ENCODE measurements at regions not wholly inside any gene's neighbourhood (a gene's known extent, or its start where the extent isn't known, plus 50 kb on each side); places are given as distances from the start of the nearest gene placed in this dataset.

DNA sequence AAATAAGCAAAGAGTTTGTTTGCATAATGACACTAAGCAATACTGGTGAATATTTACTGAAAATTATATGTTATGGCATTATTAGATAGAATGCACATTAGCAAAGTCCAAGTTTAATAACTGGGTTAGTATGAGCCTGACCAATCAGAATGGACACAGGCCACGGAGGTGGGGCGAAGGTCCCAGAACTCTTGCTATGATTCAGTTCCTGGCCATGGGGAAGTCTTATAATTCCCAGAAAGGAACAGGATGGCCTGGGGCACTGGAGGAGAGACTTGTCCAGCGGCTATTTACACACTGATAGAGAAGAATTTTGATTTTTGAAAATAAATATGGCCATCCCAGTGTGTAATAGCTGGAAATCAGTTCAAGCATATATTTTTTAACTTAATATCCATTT lies 372.0 kb downstream of the EFNB2 start:
- WGBS = 97% methylated on average over 3 of the region's 3 CpGs
- no peak overlapping the region for H3K27ac ChIP-seq (replicated peaks in 1 of 4)
- intact Hi-C loops (cut with DNase I) = no loop called here
- no peak overlapping the region for H3K4me3 ChIP-seq
- no peaks in the 10 kb centered on the region for H3K36me3 ChIP-seq
- DNase-seq (ENCODE audit: extremely low spot score) = no peak
- no peaks in the 10 kb centered on the region for H3K27me3 ChIP-seq
- H3K9me3 ChIP-seq = no peaks in the 10 kb centered on the region
- peaks cover 0 to 9% (median 4%) of the 10 kb centered on the region in 4 donors for H3K4me1 ChIP-seq
- TF ChIP-seq EP300 (IDR thresholded peaks at IDR 0.05) (no peak), POLR2AphosphoS5 (IDR thresholded peaks at IDR 0.05) (no peak), POLR2A (IDR thresholded peaks at IDR 0.05; ENCODE audit: low read depth) (no peak)
- TF ChIP-seq, protein P1, sequence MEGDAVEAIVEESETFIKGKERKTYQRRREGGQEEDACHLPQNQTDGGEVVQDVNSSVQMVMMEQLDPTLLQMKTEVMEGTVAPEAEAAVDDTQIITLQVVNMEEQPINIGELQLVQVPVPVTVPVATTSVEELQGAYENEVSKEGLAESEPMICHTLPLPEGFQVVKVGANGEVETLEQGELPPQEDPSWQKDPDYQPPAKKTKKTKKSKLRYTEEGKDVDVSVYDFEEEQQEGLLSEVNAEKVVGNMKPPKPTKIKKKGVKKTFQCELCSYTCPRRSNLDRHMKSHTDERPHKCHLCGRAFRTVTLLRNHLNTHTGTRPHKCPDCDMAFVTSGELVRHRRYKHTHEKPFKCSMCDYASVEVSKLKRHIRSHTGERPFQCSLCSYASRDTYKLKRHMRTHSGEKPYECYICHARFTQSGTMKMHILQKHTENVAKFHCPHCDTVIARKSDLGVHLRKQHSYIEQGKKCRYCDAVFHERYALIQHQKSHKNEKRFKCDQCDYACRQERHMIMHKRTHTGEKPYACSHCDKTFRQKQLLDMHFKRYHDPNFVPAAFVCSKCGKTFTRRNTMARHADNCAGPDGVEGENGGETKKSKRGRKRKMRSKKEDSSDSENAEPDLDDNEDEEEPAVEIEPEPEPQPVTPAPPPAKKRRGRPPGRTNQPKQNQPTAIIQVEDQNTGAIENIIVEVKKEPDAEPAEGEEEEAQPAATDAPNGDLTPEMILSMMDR (IDR thresholded peaks at IDR 0.05) = no peak

DNA sequence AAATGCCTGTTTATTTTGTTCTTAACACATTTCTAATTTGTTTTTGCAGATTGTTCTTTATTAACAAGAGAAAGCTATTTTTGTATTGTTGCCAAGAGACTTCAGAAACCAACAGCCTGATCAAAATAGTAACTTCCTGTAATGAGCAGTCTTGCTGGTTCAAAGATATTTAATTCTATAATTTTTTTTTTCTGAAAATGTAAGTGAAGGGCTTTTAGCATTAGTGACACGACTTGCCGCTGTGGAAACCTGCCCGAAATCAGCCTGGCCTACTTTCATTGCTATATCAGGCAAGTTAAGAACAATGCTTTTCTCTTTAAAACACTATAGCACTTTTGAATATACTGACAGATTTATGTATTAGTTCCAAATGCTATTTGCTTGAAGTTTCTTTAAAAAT lies 374.3 kb downstream of the EFNB2 start:
- no peak for TF ChIP-seq POLR2A (IDR thresholded peaks at IDR 0.05; ENCODE audit: low read depth)
- TF ChIP-seq POLR2AphosphoS5 (IDR thresholded peaks at IDR 0.05) = no peak
- TF ChIP-seq, protein P1 (IDR thresholded peaks at IDR 0.05) = no peak
- no peak for TF ChIP-seq EP300 (IDR thresholded peaks at IDR 0.05)
- no peak for DNase-seq (ENCODE audit: extremely low spot score)
- intact Hi-C loops (cut with DNase I) = no loop called here
- no peaks in the 10 kb centered on the region for H3K27me3 ChIP-seq
- H3K4me3 ChIP-seq = no peak overlapping the region
- H3K4me1 ChIP-seq = peaks cover 0 to 9% (median 7%) of the 10 kb centered on the region in 4 donors
- H3K27ac ChIP-seq (replicated peaks in 1 of 4) = no peak overlapping the region
- H3K9me3 ChIP-seq = no peaks in the 10 kb centered on the region
- H3K36me3 ChIP-seq = no peaks in the 10 kb centered on the region
- 59% methylated on average over 3 of the region's 3 CpGs for WGBS

DNA sequence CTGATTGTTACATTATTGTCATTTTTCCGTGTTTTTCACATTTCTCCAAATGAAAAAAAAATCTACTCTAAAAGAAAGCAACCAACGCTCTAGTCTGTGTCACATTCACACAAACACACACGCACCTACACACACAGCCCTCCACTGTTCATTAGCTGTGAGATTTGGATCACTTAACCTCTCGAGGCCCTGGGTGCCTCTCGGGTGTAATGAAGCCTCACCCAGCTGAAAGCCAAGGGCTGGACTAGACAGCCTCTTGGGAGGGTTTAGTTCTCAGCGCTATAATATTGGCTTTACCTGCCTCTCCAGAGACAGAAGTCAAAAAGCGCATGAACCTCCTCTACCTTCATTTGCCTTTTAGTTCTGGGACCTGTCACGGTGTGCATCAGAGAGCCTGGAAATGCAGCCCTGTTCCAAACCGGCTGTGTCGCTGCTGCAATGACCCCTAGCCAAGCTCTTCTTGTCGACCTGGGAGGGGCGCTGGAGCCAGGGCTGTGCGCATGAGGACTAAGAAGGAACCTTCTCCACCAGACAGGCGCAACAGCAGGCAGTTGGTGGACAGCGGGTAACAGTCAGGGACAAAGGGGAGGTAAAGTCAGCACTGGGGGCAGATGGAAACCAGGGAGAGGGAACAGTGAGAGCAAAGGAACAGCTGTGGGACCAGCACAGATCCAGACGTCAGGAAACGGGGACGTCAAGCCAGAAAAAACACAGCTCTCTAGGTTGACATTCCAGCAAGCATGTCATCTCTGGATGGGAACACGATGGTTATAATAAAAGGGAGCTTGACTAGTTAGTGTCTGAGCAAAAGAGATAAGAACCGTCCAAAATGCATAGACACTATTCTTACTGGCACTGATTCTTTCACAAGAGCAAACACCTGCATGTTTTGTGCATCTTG lies 375.9 kb downstream of the EFNB2 start:
- no peak overlapping the region for H3K27ac ChIP-seq (replicated peaks in 1 of 4)
- 80% methylated on average over 19 of the region's 20 CpGs for WGBS
- no peak for TF ChIP-seq POLR2AphosphoS5 (IDR thresholded peaks at IDR 0.05)
- TF ChIP-seq, protein P1 (IDR thresholded peaks at IDR 0.05) = no peak
- TF ChIP-seq POLR2A (IDR thresholded peaks at IDR 0.05; ENCODE audit: low read depth) = no peak
- TF ChIP-seq EP300 (IDR thresholded peaks at IDR 0.05) = no peak
- no peak overlapping the region for H3K4me3 ChIP-seq
- intact Hi-C loops (cut with DNase I) = no loop called here
- DNase-seq (ENCODE audit: extremely low spot score) = no peak
- no peaks in the 10 kb centered on the region for H3K36me3 ChIP-seq
- peaks cover 0 to 9% (median 7%) of the 10 kb centered on the region in 4 donors for H3K4me1 ChIP-seq
- H3K27me3 ChIP-seq = no peaks in the 10 kb centered on the region
- H3K9me3 ChIP-seq = no peaks in the 10 kb centered on the region

DNA sequence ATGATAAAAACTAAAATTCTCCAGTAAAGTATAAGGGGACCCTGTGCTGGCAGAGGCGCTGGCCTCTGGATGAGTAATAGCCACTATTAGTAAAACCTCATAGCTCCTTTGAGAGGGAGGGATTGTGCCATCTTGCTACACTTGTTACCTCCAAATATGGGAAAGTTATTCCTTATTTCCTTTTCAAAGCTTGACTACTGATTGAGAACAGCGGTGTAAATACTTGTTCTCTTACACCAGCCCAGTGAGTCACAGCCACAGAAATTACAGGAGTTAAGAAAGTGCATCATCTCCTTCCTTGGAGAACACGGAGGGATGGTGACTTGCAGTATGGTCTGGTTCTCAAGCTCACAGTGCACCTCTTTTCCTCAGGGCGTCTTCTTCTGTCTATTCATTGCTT lies 379.0 kb downstream of the EFNB2 start:
- no peak overlapping the region for H3K4me3 ChIP-seq
- H3K36me3 ChIP-seq = no peaks in the 10 kb centered on the region
- no peak for DNase-seq (ENCODE audit: extremely low spot score)
- intact Hi-C loops (cut with DNase I) = no loop called here
- no peaks in the 10 kb centered on the region for H3K9me3 ChIP-seq
- H3K27ac ChIP-seq (replicated peaks in 1 of 4) = no peak overlapping the region
- H3K4me1 ChIP-seq = peaks cover 0 to 9% (median 7%) of the 10 kb centered on the region in 4 donors
- TF ChIP-seq POLR2AphosphoS5 (IDR thresholded peaks at IDR 0.05) (no peak), POLR2A (IDR thresholded peaks at IDR 0.05; ENCODE audit: low read depth) (no peak), EP300 (IDR thresholded peaks at IDR 0.05) (no peak)
- TF ChIP-seq, protein P1 (IDR thresholded peaks at IDR 0.05) = no peak
- WGBS = 85% methylated on average over 4 of the region's 4 CpGs
- H3K27me3 ChIP-seq = no peaks in the 10 kb centered on the region

Measured in esophagus muscularis mucosa (tissue), 4 donors.